Colonic mucosa (tissue), 4 donors: ENCODE measurements at regions not wholly inside any gene's neighbourhood (a gene's known extent, or its start where the extent isn't known, plus 50 kb on each side); places are given as distances from the start of the nearest gene placed in this dataset.
"Not testable (repeated sequence)": the region's sequence is repeated elsewhere in the genome, so short reads cannot be mapped to it uniquely, and the experiment has no call there.

Experiments
- DNase-seq: peaks from one replicate; pipeline ENCODE4 v3.0.0-alpha.2; 2020
- H3K27ac ChIP-seq: fragments of 200-600 bp; one replicate; pipeline ENCODE4 v1.8.0; 2021
- H3K27me3 ChIP-seq: fragments of 200-600 bp; one replicate; pipeline ENCODE4 v1.8.0; 2021
- H3K36me3 ChIP-seq: fragments of 200-600 bp; one replicate; pipeline ENCODE4 v1.8.0; 2021
- H3K4me1 ChIP-seq: fragments of 200-600 bp; one replicate; pipeline ENCODE4 v1.8.0; 2021; ENCODE audit warnings: mild to moderate bottlenecking
- H3K4me3 ChIP-seq: fragments of 200-600 bp; one replicate; pipeline ENCODE4 v1.8.0; 2021
- H3K9ac ChIP-seq, 2 donors: one replicate each; pipeline ENCODE4 v1.7.0; 2013; ENCODE audit warnings: control low read depth in 2 of 2, low read depth in 2 of 2, low read length in 2 of 2
- H3K9me3 ChIP-seq: fragments of 200-600 bp; one replicate; pipeline ENCODE4 v1.8.0; 2021
- CTCF ChIP-seq: fragments of 200-600 bp; IDR thresholded peaks from one replicate; pipeline ENCODE4 v1.8.0; 2022; ENCODE audit warnings: antibody characterized with exemption, mild to moderate bottlenecking
- intact Hi-C: fragments of 100-400 bp; cut with DNase I; formaldehyde crosslinking; loops from one replicate; pipeline ENCODE4 v1.14.1; 2022
- donor health status: healthy.
- donor health status: DM: no; HTN: no; CAD: no.
- donor health status: DM: no; HTN: no; CAD: no.

GRCh38 chr10:2887391-2888070 is 179.8 kb upstream of the PFKP start:
- no peaks in the 10 kb centered on the region for H3K9me3 ChIP-seq
- TF ChIP-seq CTCF = no peak
- no peak overlapping the region for H3K4me3 ChIP-seq
- no peak overlapping the region for H3K27ac ChIP-seq
- intact Hi-C loops = no loop called here
- no peaks in the 10 kb centered on the region for H3K4me1 ChIP-seq
- no peak for DNase-seq
- no peak overlapping the region for H3K9ac ChIP-seq
- no peaks in the 10 kb centered on the region for H3K27me3 ChIP-seq
- no peaks in the 10 kb centered on the region for H3K36me3 ChIP-seq

- H3K4me1 ChIP-seq = no peaks in the 10 kb centered on the region
- H3K27me3 ChIP-seq = no peaks in the 10 kb centered on the region
- H3K9ac ChIP-seq = no peak overlapping the region
- H3K4me3 ChIP-seq = no peak overlapping the region
- no peaks in the 10 kb centered on the region for H3K36me3 ChIP-seq
- intact Hi-C loops = no loop called here
- H3K27ac ChIP-seq = no peak overlapping the region
- no peaks in the 10 kb centered on the region for H3K9me3 ChIP-seq
- TF ChIP-seq CTCF = no peak
- no peak for DNase-seq
These were observed 180.7 kb upstream of the PFKP start for GRCh38 chr10:2886662-2887061.

- DNase-seq = no peak
- Histone ChIP-seq H3K9me3 (no peaks in the 10 kb centered on the region), H3K4me3 (no peak overlapping the region), H3K36me3 (no peaks in the 10 kb centered on the region), H3K27me3 (no peaks in the 10 kb centered on the region), H3K4me1 (no peaks in the 10 kb centered on the region), H3K9ac (no peak overlapping the region), H3K27ac (no peak overlapping the region)
- no peak for TF ChIP-seq CTCF
- intact Hi-C loops = no loop called here
These were observed 181.8 kb upstream of the PFKP start for GRCh38 chr10:2885288-2886278.

- H3K27me3 ChIP-seq = not testable (repeated sequence)
These were observed 183.3 kb upstream of the PFKP start for GRCh38 chr10:2883983-2884540.

GRCh38 chr10:2883238-2883637 is 184.1 kb upstream of the PFKP start:
- no peaks in the 10 kb centered on the region for H3K27me3 ChIP-seq
- no peak for TF ChIP-seq CTCF
- H3K27ac ChIP-seq = no peak overlapping the region
- no peak overlapping the region for H3K4me3 ChIP-seq
- no peaks in the 10 kb centered on the region for H3K9me3 ChIP-seq
- no peak overlapping the region for H3K9ac ChIP-seq
- no peak for DNase-seq
- no peaks in the 10 kb centered on the region for H3K36me3 ChIP-seq
- H3K4me1 ChIP-seq = no peaks in the 10 kb centered on the region
- intact Hi-C loops = no loop called here

More at GRCh38 chr10:2883983-2884540, 183.3 kb upstream of the PFKP start:
- intact Hi-C loops, H3K27ac ChIP-seq, DNase-seq, H3K4me1 ChIP-seq, H3K36me3 ChIP-seq, H3K4me3 ChIP-seq, H3K9ac ChIP-seq, H3K9me3 ChIP-seq: not testable (repeated sequence)
